Left lobe of liver (tissue), 2 donors: ENCODE measurements at regions not wholly inside any gene's neighbourhood (a gene's known extent, or its start where the extent isn't known, plus 50 kb on each side); places are given as distances from the start of the nearest gene placed in this dataset.
"Not testable (repeated sequence)": the region's sequence is repeated elsewhere in the genome, so short reads cannot be mapped to it uniquely, and the experiment has no call there.

Experiments used
- ATAC-seq: fragments of 200-7000 bp; cut with Tn5 transposase; one replicate; pipeline ENCODE4 v1.9.1; 2020; ENCODE audit warnings: mild to moderate bottlenecking, moderate library complexity
- DNase-seq: peaks from one replicate; pipeline ENCODE4 v3.0.0-alpha.2; 2020; ENCODE audit warnings: low spot score
- donor health status: DM: no; HTN: no; CAD: no; lungs with moderate emphysema.
- donor health status: DM: no; HTN: yes; CAD: no.

DNA sequence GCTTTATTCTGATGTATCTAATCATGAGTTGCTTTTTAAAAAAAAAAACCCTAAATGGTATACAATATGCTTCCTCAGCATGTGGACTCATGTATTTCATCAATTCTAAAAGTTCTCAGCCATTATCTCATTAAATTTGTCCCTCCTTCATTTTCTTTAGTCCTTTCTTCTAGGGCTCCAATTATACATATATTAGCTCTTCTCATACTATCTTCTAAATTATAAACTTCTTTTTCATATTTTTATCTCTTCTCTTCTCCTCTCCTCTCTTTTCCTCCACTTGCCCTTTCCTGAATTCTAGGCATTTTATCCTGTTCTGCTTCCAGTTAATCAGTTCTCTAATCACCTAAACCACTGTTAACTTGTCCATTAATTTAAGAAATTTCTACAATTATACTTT is 55.0 kb upstream of the IL33 start:
- ATAC-seq: no peak

DNA sequence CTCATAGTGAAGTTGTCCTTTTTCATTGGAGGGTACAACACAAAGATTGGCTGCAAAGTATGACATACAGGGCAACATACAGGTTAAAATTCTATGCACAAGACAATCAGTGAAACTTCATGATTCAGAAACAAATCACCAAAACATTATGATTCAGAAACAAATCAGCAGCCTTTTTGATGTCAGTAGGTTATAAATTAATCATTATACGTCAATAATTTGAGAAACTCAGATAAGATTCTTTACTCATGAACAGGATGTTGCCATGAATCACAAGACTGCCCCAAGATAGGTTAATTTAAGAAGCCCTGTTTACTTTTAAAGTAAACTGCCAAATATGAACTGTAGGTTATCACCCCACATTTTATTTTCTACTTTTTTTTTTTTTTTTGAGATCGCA is 62.2 kb upstream of the IL33 start:
- DNase-seq: no peak

More for the DNA sequence above, 55.0 kb upstream of the IL33 start:
- DNase-seq: no peak

DNA sequence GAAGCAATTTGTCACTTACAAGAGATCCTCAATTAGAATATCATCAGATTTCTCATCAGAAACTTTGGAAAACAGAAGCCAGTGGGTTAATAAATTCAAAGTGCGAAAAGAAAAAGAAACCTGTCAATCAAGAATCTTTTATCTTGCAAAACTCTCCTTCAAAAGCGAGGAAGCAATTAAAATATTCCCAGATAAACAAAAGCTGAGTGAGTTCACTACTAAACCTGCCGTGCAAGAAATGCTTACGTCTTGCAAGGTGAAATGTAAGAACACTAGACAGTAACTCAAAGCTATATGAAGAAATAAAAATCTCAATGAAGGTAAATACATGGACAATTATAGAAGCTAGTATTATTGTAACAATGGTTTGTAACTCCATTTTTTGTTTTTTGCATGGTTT is 62.8 kb upstream of the IL33 start:
- no peak for DNase-seq
- ATAC-seq: no peak

More for the DNA sequence above, 62.2 kb upstream of the IL33 start:
- ATAC-seq: no peak

DNA sequence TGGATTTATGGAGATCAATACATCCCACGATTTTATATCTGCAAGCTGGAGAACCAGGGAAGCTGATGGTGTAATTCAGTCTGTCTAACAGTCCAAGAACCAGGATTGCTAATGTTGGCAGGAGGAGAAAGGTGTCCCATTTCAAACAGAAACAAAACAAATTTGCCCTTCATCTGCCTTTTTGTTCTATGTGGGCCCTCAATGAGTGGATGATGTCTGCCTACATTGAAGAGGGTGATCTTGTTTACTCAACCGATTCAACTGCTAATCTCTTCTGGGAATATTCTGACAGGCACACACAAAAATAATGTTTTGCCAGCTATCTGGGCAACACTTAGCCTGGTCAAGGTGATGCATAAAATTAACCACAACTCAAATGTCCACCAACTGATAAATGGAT is 65.1 kb upstream of the IL33 start:
- DNase-seq: no peak

DNA sequence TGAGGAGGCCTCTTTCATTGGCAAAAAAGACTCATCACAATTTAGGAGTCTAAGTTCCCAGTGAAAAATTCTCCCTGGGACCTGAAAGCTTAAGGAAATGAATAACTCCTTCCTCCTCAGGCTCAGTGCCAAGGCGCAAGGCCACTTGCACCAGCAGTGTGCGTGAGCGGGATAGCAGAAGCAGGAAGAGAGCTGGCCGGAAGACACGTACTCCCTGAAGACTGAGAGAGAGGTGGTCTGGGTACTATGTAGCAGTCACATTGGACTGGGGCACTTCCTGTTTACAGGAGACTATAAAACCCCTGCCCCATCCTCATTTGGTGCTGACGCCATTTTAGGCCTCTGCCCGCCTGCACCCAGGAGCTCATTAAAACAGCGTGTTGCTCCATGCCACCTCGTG is 66.3 kb upstream of the IL33 start:
- no peak for ATAC-seq
- peak; percentile 43 for DNase-seq

More for the DNA sequence above, 65.1 kb upstream of the IL33 start:
- peak; percentile 49 for ATAC-seq

DNA sequence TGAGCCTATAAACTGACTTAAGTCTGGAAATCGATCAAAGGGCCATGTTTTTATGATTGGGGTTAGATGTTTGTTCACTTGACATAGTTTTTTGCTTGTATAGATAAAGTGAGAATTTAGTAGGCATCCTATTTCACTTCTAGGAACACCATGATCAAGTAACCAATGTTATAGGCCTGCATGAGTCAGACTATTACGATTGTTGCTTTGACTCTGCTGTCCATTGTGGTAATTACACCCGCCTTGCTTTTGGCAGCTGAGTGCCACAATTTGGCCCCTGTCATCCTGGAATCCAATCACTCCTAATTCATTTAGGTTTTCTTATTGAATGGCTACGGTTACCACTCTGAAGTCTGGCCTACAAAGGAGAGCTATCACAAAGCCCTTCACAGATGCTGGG is 67.8 kb upstream of the IL33 start:
- ATAC-seq: no peak
- no peak for DNase-seq

DNA sequence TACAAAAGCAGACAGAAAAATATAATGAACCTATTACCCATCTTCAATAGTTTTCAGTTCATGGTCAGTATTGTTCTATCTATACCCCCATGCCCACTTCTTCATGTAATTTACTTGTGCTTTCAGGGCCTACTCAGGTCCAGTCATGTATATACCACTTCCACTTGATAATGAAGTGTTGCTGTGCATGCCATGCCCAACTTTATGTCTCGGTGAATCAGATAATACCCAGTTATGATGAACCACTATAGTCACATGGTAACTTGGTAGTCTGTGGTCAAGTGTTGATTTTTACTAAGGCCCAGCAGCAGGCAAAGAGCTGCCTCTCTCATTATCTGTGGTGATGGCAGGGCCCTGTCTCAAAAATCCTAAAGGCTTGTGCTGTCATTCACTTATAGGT is 70.7 kb upstream of the IL33 start:
- ATAC-seq: no peak
- no peak for DNase-seq

DNA sequence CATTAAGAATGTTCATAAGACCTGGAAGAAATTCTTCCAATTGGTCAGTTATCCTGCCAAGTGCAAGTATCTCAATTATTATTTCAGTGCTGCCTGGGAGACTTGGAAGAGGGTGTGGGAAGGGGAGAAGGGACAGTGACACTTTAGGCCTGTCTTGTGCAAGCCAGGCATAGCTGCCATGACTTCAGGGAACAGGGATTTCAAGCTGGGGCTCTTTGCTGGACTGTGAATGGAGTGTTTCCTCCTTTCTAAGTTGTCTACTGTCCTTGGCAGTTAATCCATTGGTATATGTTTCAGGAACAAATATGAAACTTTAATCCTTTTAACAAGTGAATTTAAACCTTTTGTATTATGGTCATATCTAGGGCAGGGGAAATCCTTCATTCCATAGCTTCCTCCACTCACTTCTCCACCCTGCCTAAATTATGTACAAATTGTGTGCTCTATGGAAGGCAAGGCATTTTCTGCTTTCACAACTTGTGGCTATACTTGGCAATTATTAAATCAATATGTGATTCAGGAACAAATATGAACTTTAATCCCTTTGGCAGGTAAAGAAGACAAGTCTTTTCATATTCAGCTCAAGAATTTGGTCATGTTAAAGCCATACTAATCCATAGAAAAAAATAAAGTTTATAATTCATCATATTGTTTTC is 72.7 kb upstream of the IL33 start:
- ATAC-seq (peak; percentile 86), DNase-seq (no peak)

DNA sequence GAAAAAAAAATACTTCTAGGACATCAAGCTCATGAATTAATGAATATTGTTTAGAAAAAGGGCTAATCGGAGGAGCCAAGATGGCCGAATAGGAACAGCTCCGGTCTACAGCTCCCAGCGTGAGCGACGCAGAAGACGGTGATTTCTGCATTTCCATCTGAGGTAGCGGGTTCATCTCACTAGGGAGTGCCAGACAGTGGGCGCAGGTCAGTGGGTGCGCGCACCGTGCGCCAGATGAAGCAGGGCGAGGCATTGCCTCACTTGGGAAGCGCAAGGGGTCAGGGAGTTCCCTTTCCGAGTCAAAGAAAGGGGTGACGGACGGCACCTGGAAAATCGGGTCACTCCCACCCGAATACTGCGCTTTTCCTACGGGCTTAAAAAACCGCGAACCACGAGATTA is 79.8 kb upstream of the IL33 start:
- DNase-seq, ATAC-seq: not testable (repeated sequence)

DNA sequence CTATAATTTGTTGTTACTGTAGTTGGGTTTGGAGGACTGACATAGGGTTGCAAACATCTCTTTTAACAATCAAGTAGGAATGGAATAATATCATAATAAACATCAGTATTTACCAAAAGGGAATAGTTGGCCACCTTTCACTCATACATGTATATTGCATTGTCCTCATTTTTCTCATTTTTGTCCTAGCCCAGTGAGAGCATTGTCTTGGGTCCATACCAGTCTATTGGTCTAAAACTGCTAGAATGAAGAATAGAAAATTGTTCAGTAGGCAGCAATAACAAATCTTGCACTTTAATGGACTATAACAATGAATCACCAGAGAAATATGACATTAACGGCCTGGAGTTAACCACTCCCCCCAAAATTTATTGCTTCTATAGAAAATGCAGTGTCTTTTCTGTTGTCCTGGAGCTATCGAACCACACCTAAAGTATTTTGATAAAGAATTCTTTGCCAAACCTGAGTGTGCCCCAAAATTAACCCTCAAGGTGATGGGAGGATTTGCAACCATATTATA is 80.9 kb upstream of the IL33 start:
- no peak for ATAC-seq

DNA sequence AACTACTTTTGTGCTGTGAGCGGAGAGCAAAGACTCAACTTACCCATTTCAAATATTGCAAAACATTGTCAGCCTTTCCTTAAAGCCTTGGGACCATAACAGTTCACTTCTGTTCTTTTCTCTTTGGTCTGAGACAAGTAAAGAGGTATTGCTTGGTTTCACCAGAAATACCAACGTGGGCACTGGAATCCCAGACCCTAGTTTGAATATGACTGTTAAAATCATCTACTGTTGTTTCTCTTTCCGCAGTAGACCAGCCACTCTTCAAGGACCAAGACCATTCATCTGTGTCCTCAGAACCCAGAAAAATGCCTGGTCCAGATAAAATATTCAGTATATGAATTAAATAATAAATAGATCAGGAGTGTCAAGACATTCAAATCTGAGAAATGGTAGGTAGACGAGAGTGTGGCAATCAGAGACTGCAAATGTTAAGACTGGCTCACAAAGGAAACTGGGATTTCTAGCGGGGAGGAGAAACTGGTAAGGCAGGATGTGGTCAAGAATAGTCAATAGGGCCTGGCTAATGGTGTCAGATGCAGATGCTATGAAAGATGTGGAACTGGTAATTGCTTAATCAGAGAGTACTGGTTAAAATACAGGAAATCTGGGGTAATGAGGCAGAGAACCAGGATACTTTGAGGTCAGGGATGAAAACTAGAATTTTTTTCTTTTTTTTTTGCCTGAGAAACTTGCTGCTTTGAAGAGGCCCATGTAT is 82.1 kb upstream of the IL33 start:
- ATAC-seq (no peak), DNase-seq (no peak)

More for the DNA sequence above, 80.9 kb upstream of the IL33 start:
- DNase-seq: no peak

DNA sequence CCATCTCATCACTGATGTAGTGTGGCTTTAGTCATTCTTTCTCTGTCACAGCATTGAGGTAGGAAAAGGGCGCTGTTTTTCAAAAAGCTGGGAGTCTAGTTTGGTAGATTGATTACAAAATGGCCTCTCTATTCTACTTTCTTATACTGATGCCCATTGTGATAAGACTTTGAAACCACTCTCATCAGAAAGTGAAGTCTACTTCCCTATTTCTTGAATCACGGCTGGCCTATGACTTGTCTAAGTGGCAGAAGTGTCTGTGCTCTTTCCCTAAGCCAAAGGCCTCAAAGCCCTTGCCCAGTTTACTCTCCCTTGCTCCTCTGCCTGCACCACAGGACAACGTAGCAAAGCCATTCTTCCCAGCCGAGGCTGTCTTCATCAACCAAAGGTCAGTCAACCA is 83.0 kb upstream of the IL33 start:
- DNase-seq: no peak
- ATAC-seq: no peak

DNA sequence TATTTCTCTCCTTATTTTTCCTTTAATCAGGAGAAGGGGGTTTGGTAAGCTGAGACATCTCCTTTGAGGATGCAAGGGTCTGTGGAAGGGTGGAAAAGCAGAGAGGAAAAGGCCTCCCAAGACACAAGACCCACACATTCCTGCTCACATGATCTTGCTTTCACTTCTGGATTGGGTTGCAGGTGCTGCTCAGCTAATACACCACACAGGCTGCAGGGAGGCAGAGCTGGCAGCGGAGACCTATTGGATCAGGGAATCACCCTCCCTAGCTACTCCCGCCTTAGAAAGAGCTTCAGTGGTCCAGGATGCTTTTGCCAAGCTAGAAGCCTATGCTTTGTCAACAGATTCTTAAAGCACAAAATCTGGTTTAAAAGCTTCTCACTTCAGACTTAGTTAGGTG is 87.6 kb upstream of the IL33 start:
- ATAC-seq: no peak
- DNase-seq: no peak

DNA sequence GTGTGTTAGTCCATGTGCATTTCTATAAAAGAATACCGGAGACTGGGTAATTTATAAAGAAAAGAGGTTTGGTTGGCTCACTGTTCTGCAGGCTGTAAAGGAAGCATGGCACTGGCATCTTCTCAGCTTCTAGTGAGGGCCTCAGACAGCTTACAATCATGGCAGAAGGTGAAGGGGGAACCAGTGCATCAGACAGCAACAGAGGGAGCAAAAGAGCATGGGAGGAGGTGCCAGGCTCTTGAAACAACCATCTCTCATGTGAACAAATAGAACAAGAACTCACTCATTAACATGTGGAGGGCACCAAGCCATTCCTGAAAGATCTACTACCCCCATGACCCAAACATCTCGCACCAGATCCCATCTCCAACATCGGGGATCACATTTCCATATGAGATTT is 89.2 kb upstream of the IL33 start:
- ATAC-seq: no peak
- no peak for DNase-seq

DNA sequence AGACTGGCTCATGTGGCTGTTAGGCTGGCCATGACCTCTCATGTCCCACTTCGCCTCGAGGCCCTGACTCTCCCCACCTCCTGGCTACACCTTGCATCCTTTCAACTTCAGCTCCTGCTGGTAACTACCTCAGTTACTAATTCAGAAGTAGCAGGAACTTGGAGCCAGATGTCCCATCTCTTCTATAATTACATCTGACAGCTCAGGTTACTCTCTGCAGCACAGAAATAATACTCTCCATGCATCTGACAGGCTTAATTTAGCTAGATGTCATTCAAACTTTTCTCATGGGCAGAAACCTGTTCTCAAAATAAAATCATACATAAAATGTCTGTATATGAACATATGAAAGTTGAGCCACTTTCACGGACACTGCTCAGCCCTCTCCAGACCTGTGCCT is 92.2 kb upstream of the IL33 start:
- ATAC-seq (no peak), DNase-seq (no peak)

DNA sequence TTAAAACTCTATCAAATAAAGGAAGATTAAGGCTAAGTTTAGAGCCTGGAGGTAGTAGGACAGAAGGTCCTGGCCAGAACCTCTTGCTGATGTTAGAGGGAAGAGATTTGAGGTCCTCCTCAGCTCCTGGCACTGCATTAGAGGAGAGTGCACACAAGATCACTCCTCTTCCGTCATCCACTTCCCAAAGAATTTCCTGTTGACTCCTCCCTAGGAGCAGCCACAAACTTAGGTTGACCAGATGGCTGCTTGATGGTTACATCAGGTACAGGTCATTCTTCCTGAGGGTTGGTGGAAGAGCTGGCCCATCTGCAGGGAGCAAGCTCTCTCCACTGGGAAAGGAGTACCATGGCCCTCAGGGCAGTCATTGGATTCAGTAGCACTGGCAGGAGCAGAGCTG is 93.9 kb upstream of the IL33 start:
- ATAC-seq (no peak), DNase-seq (no peak)

DNA sequence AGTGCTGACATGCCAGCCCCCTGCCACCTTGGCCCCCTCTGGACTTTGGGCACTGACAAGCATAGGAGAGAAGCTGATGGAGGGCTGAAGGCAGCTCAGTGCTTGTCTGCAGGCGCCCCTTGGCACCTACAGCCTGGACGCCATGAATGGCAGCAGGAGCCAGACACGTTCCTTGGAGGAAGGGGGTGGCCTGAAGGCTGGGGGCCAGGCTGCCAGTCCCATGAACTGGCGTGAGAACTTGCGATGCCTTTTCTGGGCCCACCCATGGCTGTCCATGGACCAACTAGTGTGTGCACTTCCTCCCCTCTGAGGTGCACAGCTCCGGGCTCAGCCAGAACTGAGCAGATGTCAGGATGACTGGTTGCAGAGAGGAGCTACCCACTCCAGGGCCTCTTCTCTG is 99.0 kb upstream of the RANBP6 start:
- DNase-seq: no peak

DNA sequence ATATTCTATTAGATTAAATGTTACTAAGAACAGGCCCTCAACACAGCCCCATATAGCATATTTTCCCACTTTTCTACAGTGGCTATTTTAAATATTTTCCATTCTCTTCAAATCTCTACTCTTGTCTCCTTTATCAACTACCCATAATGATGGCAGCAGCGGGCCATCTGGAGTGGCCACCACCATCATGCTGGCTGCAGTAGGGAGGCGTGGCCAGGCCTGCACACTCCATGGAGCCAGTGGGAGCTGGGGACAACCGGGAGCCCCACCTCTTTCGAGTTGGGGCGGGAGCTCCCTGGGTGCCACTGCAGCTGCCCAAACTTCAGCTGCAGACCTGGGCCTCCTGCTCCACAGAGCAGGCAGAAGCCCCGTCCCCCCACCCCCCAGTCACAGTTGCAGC is 98.4 kb upstream of the RANBP6 start:
- DNase-seq (no peak), ATAC-seq (no peak)

More for the DNA sequence above, 99.0 kb upstream of the RANBP6 start:
- no peak for ATAC-seq

DNA sequence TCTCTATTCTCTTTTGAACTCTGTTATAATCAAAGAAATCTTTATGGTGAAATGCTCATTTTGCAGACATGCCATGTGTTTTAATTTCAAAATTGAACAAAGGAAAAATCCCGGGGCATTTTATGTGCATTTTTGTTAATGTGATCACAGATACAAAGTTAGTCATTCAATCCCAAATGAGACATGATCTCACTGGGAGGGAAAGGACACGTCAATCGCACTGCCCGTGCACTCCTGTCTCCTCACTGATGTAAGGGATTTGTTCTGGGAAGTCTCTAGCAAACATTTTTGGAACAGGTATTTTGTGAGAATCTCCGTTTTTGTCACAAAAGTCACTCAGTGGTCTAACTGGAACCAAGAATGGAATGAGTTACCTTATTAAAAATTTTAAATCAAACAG is 97.9 kb upstream of the RANBP6 start:
- DNase-seq: no peak

DNA sequence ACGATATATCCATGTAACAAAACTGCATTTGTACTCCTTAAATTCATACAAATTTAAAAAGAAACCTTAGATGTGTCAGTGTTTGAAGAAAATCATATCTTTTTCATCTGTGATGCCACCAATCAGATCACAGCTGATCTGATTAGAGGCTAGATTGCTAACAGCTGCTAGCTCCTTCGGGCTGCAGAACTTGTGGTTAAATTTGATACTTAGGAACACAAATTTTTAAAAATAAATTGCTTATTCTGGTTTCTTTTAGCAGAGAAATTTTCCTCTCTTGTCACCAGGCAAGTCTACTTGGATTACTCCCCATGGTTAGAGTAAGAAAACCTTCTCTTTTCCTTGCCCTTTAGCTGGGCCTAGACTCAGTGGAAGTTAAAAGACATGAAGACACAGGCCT is 94.6 kb upstream of the RANBP6 start:
- DNase-seq (no peak), ATAC-seq (no peak)

More for the DNA sequence above, 97.9 kb upstream of the RANBP6 start:
- no peak for ATAC-seq

DNA sequence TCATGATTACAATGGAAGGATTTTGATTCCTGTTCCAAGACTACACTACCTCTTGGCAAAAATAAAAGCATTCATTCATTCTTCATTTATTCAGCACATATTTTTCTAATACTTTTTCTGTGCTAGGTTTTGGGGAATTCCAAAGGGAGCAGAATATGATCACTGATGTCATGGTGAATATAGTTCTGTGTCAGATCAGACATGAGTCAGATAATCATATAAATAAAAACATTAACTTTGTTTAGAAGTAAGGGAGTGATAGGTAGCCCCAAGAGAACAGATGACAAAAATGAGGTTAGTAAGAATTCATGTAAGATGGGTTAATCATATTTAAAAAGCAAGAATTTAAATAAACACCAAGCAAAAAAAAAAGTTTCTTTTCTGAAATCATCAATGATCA is 94.1 kb upstream of the RANBP6 start:
- ATAC-seq: no peak
- DNase-seq: no peak

DNA sequence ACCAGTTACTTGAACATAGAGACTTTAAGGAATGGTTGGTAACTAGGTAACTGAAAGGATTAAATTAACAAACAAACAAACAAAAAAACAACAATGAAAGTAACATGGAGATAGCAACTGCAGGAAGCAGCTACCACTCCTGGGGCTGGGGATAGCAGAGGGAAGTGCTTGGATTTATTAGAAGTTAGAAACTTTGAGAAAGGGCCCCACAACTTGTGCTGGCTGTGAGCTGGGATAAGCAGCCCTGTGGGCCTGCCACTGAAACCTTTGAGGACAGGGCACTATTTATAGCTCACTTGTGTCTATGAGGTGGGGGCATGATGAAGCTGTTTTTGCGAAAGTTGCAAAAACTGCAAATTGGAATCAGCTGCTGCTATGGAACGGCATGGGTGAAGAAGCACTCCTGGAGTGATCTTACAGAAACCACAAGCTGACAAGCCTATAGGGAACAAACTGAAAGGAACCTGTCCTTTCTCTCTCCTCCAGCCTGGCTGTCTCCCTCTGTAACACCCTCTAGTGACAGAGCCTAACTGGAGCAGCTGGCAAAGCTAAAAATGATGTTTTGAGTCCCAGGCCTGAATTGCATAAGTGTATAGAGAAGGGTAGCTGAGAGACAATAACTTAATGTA is 91.4 kb upstream of the RANBP6 start:
- DNase-seq (no peak), ATAC-seq (peak; percentile 98)
